Endothelial cell of umbilical vein (primary cell): ENCODE measurements at regions not wholly inside any gene's neighbourhood (a gene's known extent, or its start where the extent isn't known, plus 50 kb on each side); places are given as distances from the start of the nearest gene placed in this dataset.
A peak's percentile ranks its signal among the peaks of the same experiment; 100 is the strongest.

Experiments
- BruUV-seq: library from RNA; stranded (reverse); fragments of 400-500 nt; replicated peaks from 2 replicates; lab custom pipeline; 2021; lab: Mats Ljungman, UMichigan
- CTCF ChIA-PET: fragments of 300-600, 350-600 bp; sonication (Branson Sonifier 250); formaldehyde crosslinking; loops from one replicate; lab custom pipeline; 2021; ENCODE audit warnings: antibody characterized with exemption, inconsistent platforms; lab: Charles Lee
- POLR2A ChIA-PET: fragments of 300-600, 350-600 bp; sonication (Branson Sonifier 250); formaldehyde crosslinking; loops from one replicate; lab custom pipeline; 2021; ENCODE audit warnings: antibody characterized with exemption, inconsistent platforms; lab: Charles Lee
- DNase-seq: peaks from one replicate; pipeline ENCODE4 v3.0.0-alpha.2; 2011; ENCODE audit warnings: low read depth, low spot score
- FAIRE-seq: peaks from 2 replicates; lab custom pipeline; 2011; peaks lifted over from hg19 to GRCh38; lab: Jason Lieb, UNC
- H2AFZ ChIP-seq: 2 replicates; pipeline ENCODE4 v1.6.0; 2012; ENCODE audit warnings: low read depth, low read length, control low read depth, inconsistent platforms
- H3K27ac ChIP-seq: 2 replicates; pipeline ENCODE4 v1.5.1; 2011; ENCODE audit warnings: low read depth, mild to moderate bottlenecking, control low read depth, low read length, moderate library complexity; ENCODE audit not compliant: insufficient read depth
- H3K27me3 ChIP-seq, 2 experiments: 2 replicates each; pipeline versions ENCODE4 v1.6.0 to v1.6.1; 2011; ENCODE audit warnings: low read length in 2 of 2, mixed read lengths in 1 of 2; ENCODE audit not compliant: control insufficient read depth in 2 of 2, insufficient read depth in 2 of 2
- H3K36me3 ChIP-seq, 2 experiments: 2 replicates in 1 of 2; 3 replicates in 1 of 2; pipeline ENCODE4 v1.5.1; 2011; ENCODE audit warnings: low read length in 2 of 2, mild to moderate bottlenecking in 1 of 2, moderate library complexity in 1 of 2; ENCODE audit not compliant: control insufficient read depth in 2 of 2, insufficient read depth in 2 of 2; ENCODE audit errors: extremely low read depth in 1 of 2
- H3K4me1 ChIP-seq: 3 replicates; pipeline ENCODE4 v1.5.1; 2011; ENCODE audit warnings: mild to moderate bottlenecking, low read length; ENCODE audit not compliant: control insufficient read depth, insufficient read depth; ENCODE audit errors: extremely low read depth
- H3K4me2 ChIP-seq: 2 replicates; pipeline ENCODE4 v1.6.1; 2011; ENCODE audit warnings: low read length, control low read depth, mixed read lengths; ENCODE audit not compliant: insufficient read depth
- H3K4me3 ChIP-seq, 3 experiments: fragments of 200-600 bp in 1 of 3; sonication (generic), shearing (Covaris generic) in 1 of 3; replicated peaks in 1 of 3; 2 replicates each; pipeline ENCODE4 v1.5.1; 2011 to 2016; ENCODE audit warnings: control low read depth in 3 of 3, low read length in 3 of 3, mild to moderate bottlenecking in 2 of 3, inconsistent platforms in 1 of 3, low read depth in 1 of 3, moderate library complexity in 1 of 3; ENCODE audit not compliant: insufficient read depth in 1 of 3
- H3K79me2 ChIP-seq: 2 replicates; pipeline ENCODE4 v1.6.0; 2012; ENCODE audit warnings: low read length, inconsistent platforms; ENCODE audit not compliant: control insufficient read depth, insufficient read depth
- H3K9ac ChIP-seq: replicated peaks from 2 replicates; pipeline ENCODE3; 2011; ENCODE audit warnings: low read length, control low read depth; ENCODE audit not compliant: insufficient read depth; ENCODE audit errors: extremely low read depth
- H3K9me1 ChIP-seq: replicated peaks from 3 replicates; pipeline ENCODE4 v1.6.0; 2011; ENCODE audit warnings: mild to moderate bottlenecking, low read length; ENCODE audit not compliant: control insufficient read depth, insufficient read depth; ENCODE audit errors: extremely low read depth
- H3K9me3 ChIP-seq: replicated peaks from 2 replicates; pipeline ENCODE4 v1.5.1; 2012; ENCODE audit warnings: low read length, inconsistent platforms; ENCODE audit not compliant: control insufficient read depth, insufficient read depth
- H4K20me1 ChIP-seq: replicated peaks from 2 replicates; pipeline ENCODE3; 2011; ENCODE audit warnings: mild to moderate bottlenecking, low read length; ENCODE audit not compliant: control insufficient read depth, insufficient read depth; ENCODE audit errors: extremely low read depth
- CTCF ChIP-seq, 2 donors: IDR thresholded peaks; 1 replicate in 1 of 2; 2 replicates in 1 of 2; pipeline ENCODE4 v1.5.1; 2011; ENCODE audit warnings: low read length in 2 of 2, mild to moderate bottlenecking in 2 of 2, moderate library complexity in 2 of 2, control low read depth in 1 of 2, inconsistent platforms in 1 of 2, low read depth in 1 of 2; ENCODE audit not compliant: insufficient read depth in 1 of 2; ENCODE audit errors: extremely low read depth in 1 of 2
- EZH2 ChIP-seq: IDR thresholded peaks from 2 replicates; pipeline ENCODE4 v1.6.1; 2012; ENCODE audit warnings: borderline replicate concordance, low read depth, mild to moderate bottlenecking, moderate library complexity, low read length, inconsistent platforms; ENCODE audit not compliant: severe bottlenecking
- FOS ChIP-seq: IDR thresholded peaks from 2 replicates; pipeline ENCODE4 v1.6.1; 2011; ENCODE audit warnings: mild to moderate bottlenecking, low read length, moderate library complexity, borderline replicate concordance; ENCODE audit not compliant: insufficient read depth
- GATA2 ChIP-seq: IDR thresholded peaks from 2 replicates; pipeline ENCODE4 v1.7.0; 2011; ENCODE audit warnings: low read depth, mild to moderate bottlenecking, moderate library complexity, mixed read lengths, low read length; ENCODE audit not compliant: insufficient read length, insufficient read depth
- JUN ChIP-seq: IDR thresholded peaks from 2 replicates; pipeline ENCODE4 v1.6.1; 2011; ENCODE audit warnings: borderline replicate concordance, low read depth; ENCODE audit not compliant: insufficient read length, insufficient read depth
- MAX ChIP-seq: IDR thresholded peaks from 2 replicates; pipeline ENCODE4 v1.6.1; 2011; ENCODE audit not compliant: insufficient read depth, insufficient read length
- MYC ChIP-seq: IDR thresholded peaks from one replicate; pipeline ENCODE4 v1.6.1; 2011; ENCODE audit warnings: mild to moderate bottlenecking, low read depth, low read length
- POLR2A ChIP-seq: IDR thresholded peaks from 2 replicates; pipeline ENCODE4 v1.6.1; 2012; ENCODE audit warnings: low read depth, mild to moderate bottlenecking, control low read depth, low read length
- POLR2AphosphoS5 ChIP-seq: IDR thresholded peaks from 2 replicates; pipeline ENCODE4 v1.6.1; 2012; ENCODE audit warnings: low read depth, mild to moderate bottlenecking, control low read depth, low read length, moderate library complexity; ENCODE audit not compliant: insufficient read depth
- dilution Hi-C: fragments of 300-500 bp; cut with MboI; formaldehyde crosslinking; loops from one replicate; pipeline ENCODE4 v1.15.0; 2019; ENCODE audit warnings: low sequenced_read_pairs; ENCODE audit not compliant: extremely low pct_ligation_motif_present
- intact Hi-C: fragments of 100-400 bp; cut with micrococcal nuclease; formaldehyde crosslinking; loops from one replicate; pipeline ENCODE4 v1.10.0; 2022

DNA sequence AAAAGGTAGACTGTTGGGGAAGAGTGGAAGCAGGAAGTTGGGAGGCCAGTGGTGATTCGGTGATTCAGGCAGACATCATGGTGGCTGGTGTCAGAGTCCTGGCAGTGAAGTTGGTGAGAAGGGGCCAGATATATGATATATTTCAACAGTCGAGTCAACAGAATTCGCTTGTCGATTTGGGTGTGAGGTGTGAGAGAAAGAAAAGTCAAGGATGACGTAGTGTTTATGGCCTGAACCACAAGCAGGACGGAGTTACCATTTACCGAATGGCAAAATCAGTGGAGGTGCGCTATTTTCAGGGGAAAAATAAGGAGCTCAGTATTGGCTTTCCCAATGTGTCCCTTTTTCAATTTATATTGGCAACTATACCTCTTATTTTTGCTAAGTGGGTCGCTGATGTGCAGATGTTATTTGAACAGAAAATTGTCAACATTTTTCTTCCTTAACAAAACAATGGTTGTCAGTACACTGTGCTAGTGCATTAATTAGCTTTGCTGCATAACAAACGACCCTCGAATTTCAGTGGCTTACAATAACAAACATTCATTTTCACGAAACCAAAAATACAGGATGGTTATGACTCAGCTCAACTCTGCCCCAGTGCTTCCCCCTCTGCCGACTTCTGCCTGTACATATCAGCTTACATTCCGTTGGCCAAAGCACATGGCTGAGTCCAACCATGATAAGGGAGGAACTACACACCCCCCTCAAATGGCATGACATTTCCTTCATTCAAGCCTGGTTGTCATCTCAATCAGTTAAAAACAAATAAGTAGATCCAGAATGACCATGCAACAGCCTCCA is 255.0 kb upstream of the ZFP64 start:
- Histone ChIP-seq H3K36me3 (no peaks in the 10 kb centered on the region), H3K9ac (no peak overlapping the region), H2AFZ (no peak overlapping the region), H3K4me2 (no peak overlapping the region), H3K9me3 (no peaks in the 10 kb centered on the region), H3K27ac (no peak overlapping the region), H3K9me1 (no peaks in the 10 kb centered on the region), H3K27me3 (no peaks in the 10 kb centered on the region), H3K4me1 (no peaks in the 10 kb centered on the region), H3K79me2 (no peaks in the 10 kb centered on the region), H4K20me1 (no peaks in the 10 kb centered on the region), H3K4me3 (no peak overlapping the region)
- intact Hi-C loops, result no loop called here
- ChIA-PET CTCF (no interaction called here), POLR2A (no interaction called here)
- dilution Hi-C loops, result no loop called here
- FAIRE-seq (no peak), DNase-seq (no peak)
- TF ChIP-seq EZH2 (no peak), FOS (peak; percentile 28), POLR2A (no peak), CTCF (IDR thresholded peaks at IDR 0.05; ENCODE audit: extremely low read depth in 1 of 2, insufficient read depth in 1 of 2, low read depth in 1 of 2, low read length in 2 of 2) (no peak), MAX (no peak), POLR2AphosphoS5 (no peak), GATA2 (peak; percentile 20), MYC (no peak), JUN (no peak)
- no TSS peak for BruUV-seq
